ENCODE measurements at regions not wholly inside any gene's neighbourhood (a gene's known extent, or its start where the extent isn't known, plus 50 kb on each side); places are given as distances from the start of the nearest gene placed in this dataset.

DNA sequence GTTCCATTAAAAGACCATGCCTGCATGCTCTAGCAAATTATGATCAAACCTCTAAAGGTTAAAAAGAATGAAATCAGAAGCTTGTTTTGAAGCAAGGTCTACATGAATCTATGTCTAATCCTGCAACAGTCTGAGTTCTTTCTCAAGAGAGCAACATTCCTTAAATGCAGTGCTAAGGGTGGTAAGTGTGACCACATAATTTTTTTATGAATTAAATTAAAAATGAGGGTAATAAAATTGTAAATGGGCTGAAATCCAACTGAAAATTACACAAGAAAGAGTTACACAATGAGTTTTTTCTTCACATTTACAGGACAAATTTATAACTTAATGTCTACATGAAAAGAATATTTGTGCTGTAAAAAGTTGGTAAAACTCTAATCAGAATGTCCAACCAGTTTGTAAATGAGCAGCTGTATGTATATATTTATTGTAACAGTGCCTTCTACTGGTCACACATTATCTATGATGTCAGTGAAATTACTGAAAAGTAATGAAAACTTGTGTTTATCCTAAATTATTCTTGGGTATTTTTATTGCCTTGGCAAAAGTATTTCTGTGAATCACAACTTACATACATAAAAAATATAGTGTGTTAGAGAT lies 336.3 kb upstream of the PITX2 start:
- Histone ChIP-seq H3K9me3 (ENCODE audit: control insufficient read depth, low read length) (no peaks in the 10 kb centered on the region), H3K4me3 (ENCODE audit: insufficient read depth, low read depth, low read length, poor library complexity, severe bottlenecking) (no peak overlapping the region), H3K27me3 (replicated peaks; ENCODE audit: control insufficient read depth, insufficient read depth, low read length, poor library complexity, severe bottlenecking) (no peaks in the 10 kb centered on the region), H3K4me1 (ENCODE audit: control insufficient read depth, insufficient read depth, low read length, poor library complexity, severe bottlenecking) (no peaks in the 10 kb centered on the region), H3K27ac (ENCODE audit: insufficient read depth, low read length, poor library complexity, severe bottlenecking) (no peak overlapping the region), H3K36me3 (ENCODE audit: control insufficient read depth, insufficient read depth, low read length) (no peaks in the 10 kb centered on the region)
- no peak for DNase-seq

DNA sequence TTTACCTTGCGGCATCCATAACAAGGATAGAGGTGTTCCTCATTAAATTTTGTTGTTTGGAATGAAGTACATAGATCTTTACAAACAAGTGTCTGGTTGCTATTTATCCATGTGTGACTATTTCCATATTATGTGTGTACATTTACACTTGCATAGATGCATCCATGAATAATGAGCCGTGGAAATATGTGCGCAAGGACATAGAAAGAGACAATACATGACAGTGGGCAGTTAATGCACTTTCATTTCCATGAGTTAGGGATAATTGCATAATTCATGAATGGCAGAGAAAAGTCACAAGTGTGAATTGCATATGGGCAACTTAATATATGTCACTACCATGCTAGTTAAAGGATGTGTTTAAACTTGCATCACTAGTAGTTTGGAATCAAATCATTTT lies 338.2 kb upstream of the PITX2 start:
- no peak overlapping the region for H3K27ac ChIP-seq (ENCODE audit: insufficient read depth, low read length, poor library complexity, severe bottlenecking)
- no peak for DNase-seq
- H3K4me3 ChIP-seq (ENCODE audit: insufficient read depth, low read depth, low read length, poor library complexity, severe bottlenecking) = no peak overlapping the region

DNA sequence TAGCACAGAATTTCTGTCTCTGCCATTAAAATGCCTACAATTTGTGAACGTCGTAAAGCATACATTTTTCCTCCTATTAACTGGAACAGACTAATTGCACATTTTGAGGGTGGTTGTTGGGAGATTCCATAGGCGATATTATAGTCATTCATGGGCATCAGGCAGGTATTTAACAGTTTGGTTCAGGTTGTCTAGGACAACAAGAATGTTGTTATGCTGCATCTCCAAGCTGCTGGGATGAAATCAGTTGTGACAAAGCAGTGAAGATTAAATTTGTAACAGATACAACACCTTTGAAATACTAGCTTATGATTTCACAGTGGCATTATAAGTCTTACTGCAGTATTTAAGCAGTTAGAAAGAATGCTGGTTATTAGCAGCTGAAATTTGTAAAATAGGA lies 339.7 kb upstream of the PITX2 start:
- no peaks in the 10 kb centered on the region for H3K27me3 ChIP-seq (replicated peaks; ENCODE audit: control insufficient read depth, insufficient read depth, low read length, poor library complexity, severe bottlenecking)
- H3K27ac ChIP-seq (ENCODE audit: insufficient read depth, low read length, poor library complexity, severe bottlenecking) = no peak overlapping the region
- no peaks in the 10 kb centered on the region for H3K36me3 ChIP-seq (ENCODE audit: control insufficient read depth, insufficient read depth, low read length)
- DNase-seq = no peak
- H3K4me1 ChIP-seq (ENCODE audit: control insufficient read depth, insufficient read depth, low read length, poor library complexity, severe bottlenecking) = no peaks in the 10 kb centered on the region
- H3K4me3 ChIP-seq (ENCODE audit: insufficient read depth, low read depth, low read length, poor library complexity, severe bottlenecking) = no peak overlapping the region
- no peaks in the 10 kb centered on the region for H3K9me3 ChIP-seq (ENCODE audit: control insufficient read depth, low read length)

More for the DNA sequence above, 338.2 kb upstream of the PITX2 start:
- Histone ChIP-seq H3K27me3 (replicated peaks; ENCODE audit: control insufficient read depth, insufficient read depth, low read length, poor library complexity, severe bottlenecking) (no peaks in the 10 kb centered on the region), H3K4me1 (ENCODE audit: control insufficient read depth, insufficient read depth, low read length, poor library complexity, severe bottlenecking) (no peaks in the 10 kb centered on the region), H3K36me3 (ENCODE audit: control insufficient read depth, insufficient read depth, low read length) (no peaks in the 10 kb centered on the region), H3K9me3 (ENCODE audit: control insufficient read depth, low read length) (no peaks in the 10 kb centered on the region)

DNA sequence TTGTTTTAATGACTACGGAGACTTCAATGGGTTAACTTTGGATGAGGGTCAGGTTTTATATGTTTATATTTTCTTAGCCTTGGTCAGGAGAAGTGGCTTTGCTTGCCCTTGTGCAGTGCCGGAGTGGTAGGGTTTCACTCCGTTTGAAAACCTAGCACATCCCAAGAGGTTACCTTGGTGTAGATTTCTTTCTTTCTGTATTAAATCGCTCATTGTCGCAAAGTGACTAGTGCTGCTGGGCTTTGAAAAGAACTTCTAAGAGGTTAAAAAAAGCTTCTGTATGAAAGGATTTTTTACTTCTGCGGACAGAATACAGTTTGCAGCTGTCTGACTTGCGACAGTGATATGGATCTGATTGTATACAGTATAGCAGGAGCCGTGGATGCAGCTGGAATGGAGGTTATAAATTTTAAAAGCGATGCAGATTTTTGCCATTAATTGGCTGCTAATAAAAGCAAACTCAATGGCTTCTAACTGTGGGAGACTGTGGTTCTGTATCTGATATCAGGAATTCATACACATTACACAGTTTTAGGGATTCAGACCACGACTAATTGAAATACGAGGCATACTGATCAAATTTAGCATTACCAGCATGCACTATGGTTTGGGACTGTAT lies 340.9 kb upstream of the PITX2 start:
- Histone ChIP-seq H3K4me1 (ENCODE audit: control insufficient read depth, insufficient read depth, low read length, poor library complexity, severe bottlenecking) (no peaks in the 10 kb centered on the region), H3K4me3 (ENCODE audit: insufficient read depth, low read depth, low read length, poor library complexity, severe bottlenecking) (no peak overlapping the region), H3K27ac (ENCODE audit: insufficient read depth, low read length, poor library complexity, severe bottlenecking) (no peak overlapping the region), H3K9me3 (ENCODE audit: control insufficient read depth, low read length) (no peaks in the 10 kb centered on the region), H3K27me3 (replicated peaks; ENCODE audit: control insufficient read depth, insufficient read depth, low read length, poor library complexity, severe bottlenecking) (no peaks in the 10 kb centered on the region), H3K36me3 (ENCODE audit: control insufficient read depth, insufficient read depth, low read length) (no peaks in the 10 kb centered on the region)
- no peak for DNase-seq

DNA sequence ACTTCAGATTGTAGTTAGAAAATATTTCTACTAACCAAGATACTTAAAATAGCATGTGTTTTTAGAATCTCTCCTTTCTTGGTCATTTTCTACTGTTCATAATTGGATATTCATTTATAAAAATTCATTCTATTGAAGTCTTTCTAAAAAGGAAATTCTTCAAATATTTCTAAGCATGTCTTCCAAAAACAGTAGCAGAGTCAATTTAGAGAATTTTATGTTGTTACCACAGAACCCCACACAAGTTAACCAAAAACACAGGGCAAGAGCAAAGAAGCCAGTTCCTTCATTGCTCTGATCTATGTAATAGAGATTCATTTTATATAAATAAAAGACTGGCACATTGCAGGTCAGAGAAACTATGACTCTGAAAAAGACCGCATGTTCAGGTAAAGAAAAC lies 345.1 kb upstream of the PITX2 start:
- Histone ChIP-seq H3K27me3 (replicated peaks; ENCODE audit: control insufficient read depth, insufficient read depth, low read length, poor library complexity, severe bottlenecking) (no peaks in the 10 kb centered on the region), H3K4me3 (ENCODE audit: insufficient read depth, low read depth, low read length, poor library complexity, severe bottlenecking) (no peak overlapping the region), H3K36me3 (ENCODE audit: control insufficient read depth, insufficient read depth, low read length) (no peaks in the 10 kb centered on the region), H3K4me1 (ENCODE audit: control insufficient read depth, insufficient read depth, low read length, poor library complexity, severe bottlenecking) (no peaks in the 10 kb centered on the region), H3K9me3 (ENCODE audit: control insufficient read depth, low read length) (no peaks in the 10 kb centered on the region), H3K27ac (ENCODE audit: insufficient read depth, low read length, poor library complexity, severe bottlenecking) (no peak overlapping the region)
- DNase-seq = no peak

DNA sequence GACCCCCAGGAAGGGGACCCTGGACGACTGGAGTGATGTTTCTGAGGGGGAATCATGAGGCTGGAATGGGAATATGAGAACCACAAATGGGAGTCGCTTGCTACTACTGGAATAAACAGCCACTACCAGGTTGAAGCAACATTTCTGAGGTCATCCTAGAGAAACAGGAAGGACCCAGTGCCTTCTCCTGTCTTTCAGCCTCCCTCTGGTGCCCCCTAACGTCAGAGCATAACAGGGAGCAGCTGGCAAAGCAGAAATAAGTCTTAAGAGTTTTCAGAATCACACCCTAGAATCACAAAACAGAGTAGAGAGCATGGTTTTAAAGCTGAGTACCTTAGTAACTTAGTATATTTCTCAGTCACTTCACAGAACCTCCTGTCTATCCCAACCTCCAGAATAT lies 347.8 kb upstream of the PITX2 start:
- Histone ChIP-seq H3K27ac (ENCODE audit: insufficient read depth, low read length, poor library complexity, severe bottlenecking) (no peak overlapping the region), H3K4me3 (ENCODE audit: insufficient read depth, low read depth, low read length, poor library complexity, severe bottlenecking) (no peak overlapping the region), H3K36me3 (ENCODE audit: control insufficient read depth, insufficient read depth, low read length) (no peaks in the 10 kb centered on the region), H3K9me3 (ENCODE audit: control insufficient read depth, low read length) (no peaks in the 10 kb centered on the region), H3K4me1 (ENCODE audit: control insufficient read depth, insufficient read depth, low read length, poor library complexity, severe bottlenecking) (no peaks in the 10 kb centered on the region), H3K27me3 (replicated peaks; ENCODE audit: control insufficient read depth, insufficient read depth, low read length, poor library complexity, severe bottlenecking) (no peaks in the 10 kb centered on the region)
- no peak for DNase-seq

DNA sequence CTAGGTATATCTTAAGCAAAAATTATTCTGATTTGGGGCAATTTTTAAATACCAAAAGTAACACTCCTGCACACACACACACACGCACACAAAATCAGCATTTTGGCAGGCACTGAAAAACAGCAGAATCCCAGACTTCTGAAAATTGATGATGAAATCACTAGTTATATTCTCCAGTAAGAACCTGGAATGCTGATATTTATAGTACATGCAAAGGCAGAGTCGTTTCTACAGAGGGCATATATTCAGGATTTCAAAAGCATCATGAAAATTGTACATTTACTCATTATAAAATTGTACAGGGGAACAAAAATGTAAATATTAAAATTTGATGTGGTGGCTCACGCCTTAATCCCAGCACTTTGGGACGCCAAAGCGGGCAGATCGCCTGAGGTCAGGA lies 352.5 kb upstream of the PITX2 start:
- DNase-seq = no peak
- H3K9me3 ChIP-seq (ENCODE audit: control insufficient read depth, low read length) = no peaks in the 10 kb centered on the region
- no peaks in the 10 kb centered on the region for H3K27me3 ChIP-seq (replicated peaks; ENCODE audit: control insufficient read depth, insufficient read depth, low read length, poor library complexity, severe bottlenecking)
- no peaks in the 10 kb centered on the region for H3K4me1 ChIP-seq (ENCODE audit: control insufficient read depth, insufficient read depth, low read length, poor library complexity, severe bottlenecking)
- no peak overlapping the region for H3K4me3 ChIP-seq (ENCODE audit: insufficient read depth, low read depth, low read length, poor library complexity, severe bottlenecking)
- H3K27ac ChIP-seq (ENCODE audit: insufficient read depth, low read length, poor library complexity, severe bottlenecking) = no peak overlapping the region
- H3K36me3 ChIP-seq (ENCODE audit: control insufficient read depth, insufficient read depth, low read length) = no peaks in the 10 kb centered on the region

DNA sequence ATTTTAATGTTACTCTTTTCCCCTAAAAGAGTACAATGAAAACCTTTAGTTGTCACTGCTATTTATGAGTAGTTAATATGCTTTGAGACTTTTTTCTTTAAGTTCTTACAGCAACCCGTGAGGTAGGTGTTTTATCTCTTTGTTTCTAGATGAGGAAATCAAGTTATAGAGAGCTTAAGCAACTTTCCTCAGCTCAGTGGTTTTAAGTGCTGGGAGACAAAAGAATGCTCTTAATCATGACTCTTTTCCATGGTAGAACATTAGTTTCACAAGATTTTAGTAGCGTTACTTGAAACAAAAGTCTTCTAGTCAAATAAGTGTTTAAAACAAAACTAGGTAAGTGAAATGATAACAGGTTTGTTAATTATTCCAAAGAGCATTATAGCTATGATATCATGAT lies 354.7 kb upstream of the PITX2 start:
- Histone ChIP-seq H3K4me1 (ENCODE audit: control insufficient read depth, insufficient read depth, low read length, poor library complexity, severe bottlenecking) (no peaks in the 10 kb centered on the region), H3K4me3 (ENCODE audit: insufficient read depth, low read depth, low read length, poor library complexity, severe bottlenecking) (no peak overlapping the region)

DNA sequence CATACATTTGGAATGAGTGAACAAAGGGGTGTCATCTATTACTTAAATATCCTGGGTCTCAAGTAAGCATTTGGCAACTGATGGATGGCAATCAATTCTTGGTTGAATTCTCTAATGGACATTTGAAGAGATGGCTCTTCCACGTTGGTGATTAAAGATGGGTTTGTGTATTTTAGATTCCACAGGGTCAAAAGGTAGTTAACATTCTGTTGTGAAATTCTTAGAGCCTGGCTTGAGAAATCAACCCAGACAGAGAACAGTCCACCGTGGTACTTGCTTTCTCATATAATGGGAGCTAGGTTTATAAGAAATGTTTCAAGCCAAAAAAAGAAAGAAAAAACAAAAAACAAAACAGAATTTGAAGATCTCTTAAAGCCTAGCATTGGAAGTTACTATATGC lies 355.9 kb upstream of the PITX2 start:
- no peak overlapping the region for H3K4me3 ChIP-seq (ENCODE audit: insufficient read depth, low read depth, low read length, poor library complexity, severe bottlenecking)
- H3K27ac ChIP-seq (ENCODE audit: insufficient read depth, low read length, poor library complexity, severe bottlenecking) = no peak overlapping the region
- no peak for DNase-seq
- H3K4me1 ChIP-seq (ENCODE audit: control insufficient read depth, insufficient read depth, low read length, poor library complexity, severe bottlenecking) = no peaks in the 10 kb centered on the region
- H3K9me3 ChIP-seq (ENCODE audit: control insufficient read depth, low read length) = no peaks in the 10 kb centered on the region
- H3K27me3 ChIP-seq (replicated peaks; ENCODE audit: control insufficient read depth, insufficient read depth, low read length, poor library complexity, severe bottlenecking) = no peaks in the 10 kb centered on the region
- no peaks in the 10 kb centered on the region for H3K36me3 ChIP-seq (ENCODE audit: control insufficient read depth, insufficient read depth, low read length)

More for the DNA sequence above, 354.7 kb upstream of the PITX2 start:
- Histone ChIP-seq H3K27ac (ENCODE audit: insufficient read depth, low read length, poor library complexity, severe bottlenecking) (no peak overlapping the region), H3K9me3 (ENCODE audit: control insufficient read depth, low read length) (no peaks in the 10 kb centered on the region), H3K27me3 (replicated peaks; ENCODE audit: control insufficient read depth, insufficient read depth, low read length, poor library complexity, severe bottlenecking) (no peaks in the 10 kb centered on the region), H3K36me3 (ENCODE audit: control insufficient read depth, insufficient read depth, low read length) (no peaks in the 10 kb centered on the region)
- no peak for DNase-seq

DNA sequence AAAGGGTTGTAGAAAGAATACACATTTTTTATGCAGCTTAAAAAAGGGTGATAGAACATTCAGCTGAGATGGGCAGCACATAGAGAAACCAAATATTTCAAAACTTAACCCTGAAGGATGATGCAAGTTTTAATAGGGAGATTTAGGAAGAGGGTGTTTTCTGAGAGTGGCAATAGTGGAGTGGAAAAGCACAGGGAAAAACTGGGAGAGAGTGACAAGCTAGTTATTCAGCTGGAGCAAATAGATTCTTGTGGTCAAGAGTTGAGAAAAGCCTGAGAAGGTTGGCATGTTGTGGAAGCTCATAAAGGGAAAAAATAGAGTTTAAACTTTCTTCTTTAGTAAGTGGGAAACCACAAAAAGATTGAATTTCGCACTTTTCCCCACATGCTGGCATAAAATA lies 359.6 kb upstream of the PITX2 start:
- Histone ChIP-seq H3K9me3 (ENCODE audit: control insufficient read depth, low read length) (no peaks in the 10 kb centered on the region), H3K36me3 (ENCODE audit: control insufficient read depth, insufficient read depth, low read length) (no peaks in the 10 kb centered on the region), H3K4me1 (ENCODE audit: control insufficient read depth, insufficient read depth, low read length, poor library complexity, severe bottlenecking) (no peaks in the 10 kb centered on the region), H3K27ac (ENCODE audit: insufficient read depth, low read length, poor library complexity, severe bottlenecking) (no peak overlapping the region), H3K27me3 (replicated peaks; ENCODE audit: control insufficient read depth, insufficient read depth, low read length, poor library complexity, severe bottlenecking) (no peaks in the 10 kb centered on the region), H3K4me3 (ENCODE audit: insufficient read depth, low read depth, low read length, poor library complexity, severe bottlenecking) (no peak overlapping the region)
- DNase-seq = no peak
